Erythroblast (primary cell): ENCODE measurements at regions not wholly inside any gene's neighbourhood (a gene's known extent, or its start where the extent isn't known, plus 50 kb on each side); places are given as distances from the start of the nearest gene placed in this dataset.

Experiments used
- DNase-seq, 2 experiments: peaks; one replicate each; lab custom pipeline; 2025; lab: John Stamatoyannopoulos, UW
- GATA1 ChIP-seq: IDR thresholded peaks from 2 replicates; pipeline ENCODE4 v1.6.1; 2011; ENCODE audit warnings: low read depth, mild to moderate bottlenecking, control low read depth, low read length, moderate library complexity
- POLR2A ChIP-seq: IDR thresholded peaks from 2 replicates; pipeline ENCODE4 v1.6.1; 2011; ENCODE audit warnings: mild to moderate bottlenecking, low read length

GRCh38 chr2:240375024-240375645, 60.3 kb upstream of the GPC1 start:
- TF ChIP-seq GATA1 (no peak), POLR2A (no peak)

DNA sequence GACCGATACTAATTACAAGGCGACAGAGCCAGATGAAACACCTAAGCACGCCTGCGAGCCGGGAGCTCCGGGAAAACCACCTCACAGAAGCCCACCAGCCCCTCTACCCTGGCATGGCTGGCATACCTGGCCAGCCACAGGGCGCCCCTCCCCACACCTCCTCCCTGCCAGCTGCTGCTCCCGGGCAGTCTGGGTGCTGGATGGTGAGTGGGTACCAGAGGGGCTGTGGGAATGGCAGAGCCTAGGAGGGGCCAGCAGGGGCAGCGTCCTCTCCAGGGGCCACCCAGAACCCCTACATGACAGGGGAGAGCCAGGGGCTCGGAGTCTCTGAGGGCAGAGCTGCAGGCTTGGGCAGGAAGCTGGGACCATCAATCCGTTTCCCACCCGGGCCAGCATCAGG, 58.7 kb upstream of the GPC1 start:
- no peak for DNase-seq
- TF ChIP-seq POLR2A (no peak), GATA1 (no peak)

More at GRCh38 chr2:240375024-240375645, 60.3 kb upstream of the GPC1 start:
- DNase-seq, result no peak

DNA sequence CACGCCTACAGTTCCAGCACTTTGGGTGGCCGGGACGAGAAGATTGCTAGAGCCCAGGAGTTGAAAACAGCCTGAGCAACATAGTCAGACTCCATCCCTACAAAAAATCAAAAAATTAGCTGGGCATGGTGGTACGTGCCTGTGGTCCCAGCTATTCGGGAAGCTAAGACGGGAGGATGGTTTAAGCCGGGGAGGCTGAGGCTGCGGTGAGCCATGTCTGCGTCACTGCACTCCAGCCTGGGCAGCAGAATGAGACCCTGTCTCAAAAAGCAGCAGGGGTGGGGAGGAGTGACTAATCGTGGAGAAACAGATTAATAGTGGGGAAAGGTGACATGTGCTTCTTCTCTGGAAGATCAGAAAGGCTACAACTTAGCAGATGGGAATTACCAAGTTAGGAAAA, 58.1 kb upstream of the GPC1 start:
- TF ChIP-seq GATA1, result no peak
- TF ChIP-seq POLR2A, result no peak
- no peak for DNase-seq

- DNase-seq, result no peak
- TF ChIP-seq GATA1, result no peak
- TF ChIP-seq POLR2A, result no peak
These were observed 56.3 kb upstream of the GPC1 start for GRCh38 chr2:240379089-240379636.

DNA sequence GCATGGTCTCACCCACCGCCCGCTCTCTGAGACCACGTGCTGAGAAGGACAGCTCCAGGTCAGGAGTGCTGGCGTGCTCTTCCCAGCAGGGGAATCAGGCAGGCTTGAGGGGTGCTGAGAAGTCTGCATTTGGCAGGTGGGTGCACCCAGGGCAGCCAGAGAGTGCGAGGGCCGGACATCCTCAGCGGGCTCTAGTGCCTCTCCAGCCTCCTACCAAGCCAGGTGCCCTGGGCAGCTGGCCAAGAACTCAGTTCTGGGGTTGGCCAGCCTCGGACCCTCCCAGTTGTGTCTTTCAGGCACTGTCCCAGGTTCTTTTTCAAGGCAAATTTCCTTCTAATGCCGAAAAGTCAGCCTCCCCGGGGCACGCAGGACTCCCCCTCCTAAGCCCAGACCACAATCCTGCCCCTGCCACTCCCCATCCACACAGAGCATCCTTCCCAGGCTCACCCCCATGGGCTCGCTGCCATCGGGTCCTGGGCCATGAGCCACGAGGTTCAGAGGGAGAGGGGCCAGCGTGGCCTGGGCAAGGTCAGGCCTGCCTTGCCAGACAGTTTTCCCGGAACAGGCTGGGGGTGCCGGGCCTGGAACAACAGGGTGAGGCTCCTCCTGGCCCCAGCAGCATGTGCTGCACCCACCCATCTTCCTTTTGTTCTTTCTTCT, 52.2 kb upstream of the GPC1 start:
- TF ChIP-seq GATA1, result no peak
- no peak for TF ChIP-seq POLR2A

GRCh38 chr2:240383871-240384700, 51.4 kb upstream of the GPC1 start:
- TF ChIP-seq GATA1 (no peak), POLR2A (no peak)

More for the DNA sequence above, 52.2 kb upstream of the GPC1 start:
- DNase-seq, result no peak

DNA sequence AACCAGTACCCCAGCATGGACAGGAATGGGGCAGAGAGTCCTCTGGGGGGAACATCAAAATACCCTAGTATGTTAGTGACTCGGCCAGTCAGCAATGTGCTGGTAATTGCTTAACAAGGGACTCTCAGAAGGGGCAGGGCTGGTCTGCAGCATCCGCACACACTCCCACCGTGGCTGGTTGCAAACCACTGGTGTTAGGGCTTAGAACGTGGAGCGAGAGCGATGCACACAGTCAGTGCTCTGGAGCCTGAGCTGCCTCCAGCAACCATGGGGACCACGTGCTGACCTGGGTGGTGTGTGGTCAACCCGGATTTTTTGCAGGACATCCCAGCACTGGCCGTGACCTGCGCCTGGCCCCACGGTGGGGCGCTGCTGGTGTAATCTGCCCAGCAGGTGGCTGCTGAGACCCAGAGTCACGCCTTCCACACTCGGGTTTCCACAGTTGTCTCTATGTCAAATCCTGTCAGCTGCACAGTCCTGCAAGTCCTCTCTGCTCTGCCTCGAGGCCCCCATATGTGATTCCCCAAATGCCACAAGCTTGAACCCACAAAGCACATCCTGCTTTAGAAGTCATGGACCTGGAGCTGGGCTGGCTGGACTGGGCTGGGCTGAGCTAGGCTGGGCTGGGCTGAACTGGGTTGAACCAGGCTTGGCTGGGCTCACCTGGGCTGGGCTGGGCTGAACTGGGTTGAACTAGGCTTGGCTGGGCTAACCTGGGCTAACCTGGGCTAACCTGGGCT, 50.6 kb upstream of the GPC1 start:
- DNase-seq, result no peak
- TF ChIP-seq POLR2A, result no peak
- no peak for TF ChIP-seq GATA1

More at GRCh38 chr2:240383871-240384700, 51.4 kb upstream of the GPC1 start:
- no peak for DNase-seq

- peak; percentile 30 to 32 for DNase-seq
These were observed 49.9 kb upstream of the GPC1 start for GRCh38 chr2:240385451-240386161.
